ENCODE measurements at regions not wholly inside any gene's neighbourhood (a gene's known extent, or its start where the extent isn't known, plus 50 kb on each side); places are given as distances from the start of the nearest gene placed in this dataset.

GRCh38 chr1:47676311-47677054 lies 238.6 kb downstream of the FOXD2 start:
- POLR2A ChIA-PET: no interaction called here
- TF ChIP-seq, protein P1, sequence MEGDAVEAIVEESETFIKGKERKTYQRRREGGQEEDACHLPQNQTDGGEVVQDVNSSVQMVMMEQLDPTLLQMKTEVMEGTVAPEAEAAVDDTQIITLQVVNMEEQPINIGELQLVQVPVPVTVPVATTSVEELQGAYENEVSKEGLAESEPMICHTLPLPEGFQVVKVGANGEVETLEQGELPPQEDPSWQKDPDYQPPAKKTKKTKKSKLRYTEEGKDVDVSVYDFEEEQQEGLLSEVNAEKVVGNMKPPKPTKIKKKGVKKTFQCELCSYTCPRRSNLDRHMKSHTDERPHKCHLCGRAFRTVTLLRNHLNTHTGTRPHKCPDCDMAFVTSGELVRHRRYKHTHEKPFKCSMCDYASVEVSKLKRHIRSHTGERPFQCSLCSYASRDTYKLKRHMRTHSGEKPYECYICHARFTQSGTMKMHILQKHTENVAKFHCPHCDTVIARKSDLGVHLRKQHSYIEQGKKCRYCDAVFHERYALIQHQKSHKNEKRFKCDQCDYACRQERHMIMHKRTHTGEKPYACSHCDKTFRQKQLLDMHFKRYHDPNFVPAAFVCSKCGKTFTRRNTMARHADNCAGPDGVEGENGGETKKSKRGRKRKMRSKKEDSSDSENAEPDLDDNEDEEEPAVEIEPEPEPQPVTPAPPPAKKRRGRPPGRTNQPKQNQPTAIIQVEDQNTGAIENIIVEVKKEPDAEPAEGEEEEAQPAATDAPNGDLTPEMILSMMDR (IDR thresholded peaks at IDR 0.05; ENCODE audit: control extremely low read depth, extremely low read depth, low read depth, missing control alignments): no peak

DNA sequence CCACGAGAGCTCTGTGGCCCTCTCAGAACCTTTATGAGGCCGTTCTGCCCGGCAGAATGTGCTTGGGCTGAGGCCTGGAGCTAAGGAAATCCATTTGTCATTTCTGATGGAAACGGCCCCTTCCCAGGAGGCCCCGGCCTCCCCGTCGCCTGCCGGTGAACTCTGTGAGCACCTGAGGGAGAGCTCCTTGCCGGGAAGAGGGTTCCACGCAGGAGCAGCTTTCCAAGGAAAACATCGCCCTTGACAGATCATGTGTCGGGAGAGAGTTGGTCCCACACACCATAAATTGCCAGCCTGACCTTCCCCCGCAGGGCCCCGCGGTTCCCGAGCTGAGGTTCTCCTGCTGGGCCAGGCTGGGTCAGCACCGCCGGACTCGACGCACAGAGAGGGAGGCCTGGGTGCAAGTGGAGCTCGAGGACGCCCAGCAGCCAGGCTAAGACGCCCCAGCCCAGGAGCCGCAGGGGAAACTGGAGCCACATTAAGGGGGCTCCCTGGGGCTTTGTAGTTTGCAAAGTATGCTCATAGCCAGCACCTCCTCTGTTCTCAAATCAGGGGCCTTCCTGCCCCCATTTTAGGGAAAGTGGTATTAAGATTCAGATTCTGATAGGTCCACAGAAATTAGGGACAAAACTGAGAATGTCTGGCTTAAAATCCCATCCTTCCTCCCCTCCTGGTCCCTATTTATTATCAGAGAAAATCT lies 239.5 kb downstream of the FOXD2 start:
- CTCF ChIA-PET: interaction anchor here (1.2 kb wide), 1 partner anchor 239 kb away, joined by 3 read pairs; the partner anchor contains the start of gene FOXD2
- POLR2A ChIA-PET: no interaction called here
- TF ChIP-seq, protein P1 (IDR thresholded peaks at IDR 0.05; ENCODE audit: control extremely low read depth, extremely low read depth, low read depth, missing control alignments): no peak
- DNase-seq (ENCODE audit: extremely low spot score): no peak

More at GRCh38 chr1:47676311-47677054, 238.6 kb downstream of the FOXD2 start:
- CTCF ChIA-PET: interaction anchor here (0.7 to 1.2 kb wide), 3 partner anchors 13 to 239 kb away, joined by 3 read pairs; partner anchors contain the start of gene FOXD2
- DNase-seq (ENCODE audit: extremely low spot score): no peak

DNA sequence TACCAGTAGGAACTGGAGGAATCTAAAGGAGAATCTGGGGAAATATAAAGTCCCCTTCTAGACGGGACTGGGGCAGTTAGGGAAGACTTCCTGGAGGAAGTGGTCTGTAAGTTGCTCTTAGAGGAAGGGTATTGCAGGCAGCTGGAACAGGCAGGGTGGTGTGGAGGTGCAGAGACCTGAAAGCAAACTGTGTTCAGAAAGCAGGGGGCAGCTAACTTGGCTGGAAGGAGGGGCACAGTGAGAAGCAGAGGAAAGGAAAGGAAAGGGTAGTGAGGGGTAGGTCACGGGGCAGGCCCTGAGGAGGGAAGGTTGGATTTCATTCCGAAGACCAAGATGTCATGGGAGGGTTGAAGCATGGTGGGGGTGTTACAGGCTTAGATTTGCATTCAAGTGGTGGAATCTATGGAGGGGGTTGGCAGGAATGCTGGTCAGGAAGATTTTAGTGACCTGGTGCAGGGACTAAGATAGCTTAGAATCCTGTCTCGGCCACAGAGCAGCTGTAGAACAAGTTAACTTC lies 240.7 kb downstream of the FOXD2 start:
- ChIA-PET CTCF (interaction anchor here (1.1 kb wide), 2 partner anchors 14 to 49 kb away, joined by 3 read pairs; no protein-coding TSS in a partner anchor), POLR2A (no interaction called here)
- DNase-seq (ENCODE audit: extremely low spot score): no peak
- TF ChIP-seq, protein P1 (IDR thresholded peaks at IDR 0.05; ENCODE audit: control extremely low read depth, extremely low read depth, low read depth, missing control alignments): no peak

- ChIA-PET CTCF (interaction anchor here (1.1 kb wide), 2 partner anchors 13 to 48 kb away, joined by 3 read pairs; no protein-coding TSS in a partner anchor), POLR2A (no interaction called here)
- TF ChIP-seq, protein P1 (IDR thresholded peaks at IDR 0.05; ENCODE audit: control extremely low read depth, extremely low read depth, low read depth, missing control alignments): no peak
- no peak for DNase-seq (ENCODE audit: extremely low spot score)
Observed at GRCh38 chr1:47679301-47679791, 241.5 kb downstream of the FOXD2 start.

DNA sequence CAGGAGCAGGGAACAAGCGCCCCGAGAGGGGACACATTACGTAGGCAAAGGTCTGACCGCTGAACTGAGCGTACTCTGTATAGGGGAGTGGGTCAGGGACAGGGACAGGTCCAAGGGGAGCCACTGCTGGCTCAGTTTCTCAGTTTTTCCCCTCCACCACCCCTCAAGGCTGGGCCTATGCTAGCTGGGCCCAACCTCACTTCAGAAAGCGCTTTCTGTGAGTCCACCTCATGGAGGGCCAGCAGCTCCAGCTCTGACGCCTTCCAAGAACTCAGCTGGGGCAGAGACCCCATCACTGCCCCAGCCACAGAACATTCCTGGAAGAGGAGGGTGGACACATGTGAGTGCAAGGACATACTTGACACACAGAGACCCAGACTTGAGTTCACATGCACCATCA lies 242.0 kb downstream of the FOXD2 start:
- ChIA-PET CTCF (no interaction called here), POLR2A (no interaction called here)
- no peak for DNase-seq (ENCODE audit: extremely low spot score)
- TF ChIP-seq, protein P1 (IDR thresholded peaks at IDR 0.05; ENCODE audit: control extremely low read depth, extremely low read depth, low read depth, missing control alignments): no peak

GRCh38 chr1:47680815-47681475 lies 243.1 kb downstream of the FOXD2 start:
- CTCF ChIA-PET: interaction anchor here (0.8 kb wide), 1 partner anchor 244 kb away, joined by 3 read pairs; no protein-coding TSS in a partner anchor

More at GRCh38 chr1:47680815-47681475, 243.1 kb downstream of the FOXD2 start:
- no peak for DNase-seq (ENCODE audit: extremely low spot score)
- TF ChIP-seq, protein P1 (IDR thresholded peaks at IDR 0.05; ENCODE audit: control extremely low read depth, extremely low read depth, low read depth, missing control alignments): no peak
- POLR2A ChIA-PET: no interaction called here

All from GM10248 (cell line).